Neural progenitor cell (in vitro differentiated cells): ENCODE measurements at regions not wholly inside any gene's neighbourhood (a gene's known extent, or its start where the extent isn't known, plus 50 kb on each side); places are given as distances from the start of the nearest gene placed in this dataset.

ENCODE experiments used
- EZH2phosphoT487 ChIP-seq: fragments of 200-600 bp; sonication (generic); IDR thresholded peaks from 2 replicates; pipeline ENCODE4 v1.6.1; 2017; ENCODE audit warnings: antibody characterized with exemption
- TF ChIP-seq, protein P1 (sequence below): fragments of 200-600 bp; sonication (generic); IDR thresholded peaks from 2 replicates; pipeline ENCODE4 v1.5.1; 2017; ENCODE audit warnings: antibody characterized with exemption, mild to moderate bottlenecking

DNA sequence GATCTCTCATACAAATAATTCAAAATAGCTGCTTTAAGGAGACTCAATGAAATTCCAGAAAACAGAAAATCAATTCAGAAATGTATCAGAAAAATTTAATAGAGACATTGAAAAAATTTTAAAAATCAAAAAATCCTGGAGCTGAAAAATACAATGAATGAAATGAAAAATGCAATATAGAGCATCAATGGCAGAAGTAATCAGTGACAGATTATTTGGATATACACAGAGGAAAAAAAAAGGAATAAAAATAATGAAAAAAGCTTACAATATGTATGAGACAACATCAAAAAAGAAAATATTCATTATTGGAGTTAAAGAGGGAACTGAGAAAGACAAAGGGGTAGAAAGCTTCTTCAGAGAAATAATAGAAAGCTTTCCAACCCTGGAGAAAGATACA is 122.9 kb upstream of the KLF14 start:
- TF ChIP-seq, protein P1, sequence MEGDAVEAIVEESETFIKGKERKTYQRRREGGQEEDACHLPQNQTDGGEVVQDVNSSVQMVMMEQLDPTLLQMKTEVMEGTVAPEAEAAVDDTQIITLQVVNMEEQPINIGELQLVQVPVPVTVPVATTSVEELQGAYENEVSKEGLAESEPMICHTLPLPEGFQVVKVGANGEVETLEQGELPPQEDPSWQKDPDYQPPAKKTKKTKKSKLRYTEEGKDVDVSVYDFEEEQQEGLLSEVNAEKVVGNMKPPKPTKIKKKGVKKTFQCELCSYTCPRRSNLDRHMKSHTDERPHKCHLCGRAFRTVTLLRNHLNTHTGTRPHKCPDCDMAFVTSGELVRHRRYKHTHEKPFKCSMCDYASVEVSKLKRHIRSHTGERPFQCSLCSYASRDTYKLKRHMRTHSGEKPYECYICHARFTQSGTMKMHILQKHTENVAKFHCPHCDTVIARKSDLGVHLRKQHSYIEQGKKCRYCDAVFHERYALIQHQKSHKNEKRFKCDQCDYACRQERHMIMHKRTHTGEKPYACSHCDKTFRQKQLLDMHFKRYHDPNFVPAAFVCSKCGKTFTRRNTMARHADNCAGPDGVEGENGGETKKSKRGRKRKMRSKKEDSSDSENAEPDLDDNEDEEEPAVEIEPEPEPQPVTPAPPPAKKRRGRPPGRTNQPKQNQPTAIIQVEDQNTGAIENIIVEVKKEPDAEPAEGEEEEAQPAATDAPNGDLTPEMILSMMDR, result no peak
- TF ChIP-seq EZH2phosphoT487, result no peak
